Lung (tissue), 11 donors: ENCODE measurements at regions not wholly inside any gene's neighbourhood (a gene's known extent, or its start where the extent isn't known, plus 50 kb on each side); places are given as distances from the start of the nearest gene placed in this dataset.
A peak's percentile ranks its signal among the peaks of the same experiment; 100 is the strongest.

Experiments
- ATAC-seq: fragments of 200-7000 bp; cut with Tn5 transposase; one replicate; pipeline ENCODE4 v1.9.1; 2020; ENCODE audit warnings: moderate number of reproducible peaks; ENCODE audit not compliant: insufficient read depth, low FRiP score
- DNase-seq, 3 donors: peaks; one replicate each; pipeline ENCODE4 v3.0.0-alpha.2; 2013 to 2017
- H3K27ac ChIP-seq, 2 donors: one replicate each; pipeline ENCODE4 v1.5.1; 2013; ENCODE audit warnings: mild to moderate bottlenecking in 2 of 2, moderate library complexity in 2 of 2, control low read depth in 1 of 2, inconsistent platforms in 1 of 2, low read depth in 1 of 2, low read length in 1 of 2
- H3K27me3 ChIP-seq, 3 donors: one replicate each; pipeline ENCODE4 v1.5.1; 2013; ENCODE audit warnings: low read length in 2 of 3; ENCODE audit not compliant: control insufficient read depth in 3 of 3, insufficient read depth in 3 of 3
- H3K36me3 ChIP-seq, 4 donors: one replicate each; pipeline ENCODE4 v1.5.1; 2013; ENCODE audit warnings: low read length in 4 of 4, mild to moderate bottlenecking in 1 of 4, moderate library complexity in 1 of 4; ENCODE audit not compliant: control insufficient read depth in 4 of 4, insufficient read depth in 4 of 4
- H3K4me1 ChIP-seq, 5 donors: one replicate each; pipeline ENCODE4 v1.5.1; 2013; ENCODE audit warnings: low read length in 5 of 5, mild to moderate bottlenecking in 2 of 5, moderate library complexity in 1 of 5; ENCODE audit not compliant: control insufficient read depth in 5 of 5, insufficient read depth in 5 of 5
- H3K4me3 ChIP-seq: one replicate; pipeline ENCODE4 v1.5.1; 2013; ENCODE audit warnings: mild to moderate bottlenecking, control low read depth, moderate library complexity
- H3K9ac ChIP-seq, 2 donors: one replicate each; pipeline ENCODE4 v1.5.1; 2013; ENCODE audit warnings: low read length in 2 of 2, control low read depth in 1 of 2; ENCODE audit not compliant: insufficient read depth in 1 of 2
- H3K9me3 ChIP-seq, 4 donors: one replicate each; pipeline ENCODE4 v1.5.1; 2013; ENCODE audit warnings: low read length in 3 of 4, mild to moderate bottlenecking in 1 of 4, moderate library complexity in 1 of 4; ENCODE audit not compliant: control insufficient read depth in 4 of 4, insufficient read depth in 3 of 4
- WGBS, 2 donors: extraction: QIAGEN DNeasy Blood & Tissue Kit; methylation state at CpG; one replicate each; pipeline ENCODE4 v1.1.7; 2013; 5-methylcytosine and 5-hydroxymethylcytosine counted together
- TF ChIP-seq, protein P1 (sequence below): IDR thresholded peaks from 2 replicates; pipeline ENCODE4 v1.5.1; 2012; ENCODE audit warnings: mild to moderate bottlenecking; ENCODE audit errors: control extremely low read depth, extremely low read depth
- donor health status: control.
- donor health status: control.
- donor health status: Bipolar disorder and iron deficiency.
- donor health status: healthy.
- donor health status: DM: yes; HTN: yes; CAD: no.

DNA sequence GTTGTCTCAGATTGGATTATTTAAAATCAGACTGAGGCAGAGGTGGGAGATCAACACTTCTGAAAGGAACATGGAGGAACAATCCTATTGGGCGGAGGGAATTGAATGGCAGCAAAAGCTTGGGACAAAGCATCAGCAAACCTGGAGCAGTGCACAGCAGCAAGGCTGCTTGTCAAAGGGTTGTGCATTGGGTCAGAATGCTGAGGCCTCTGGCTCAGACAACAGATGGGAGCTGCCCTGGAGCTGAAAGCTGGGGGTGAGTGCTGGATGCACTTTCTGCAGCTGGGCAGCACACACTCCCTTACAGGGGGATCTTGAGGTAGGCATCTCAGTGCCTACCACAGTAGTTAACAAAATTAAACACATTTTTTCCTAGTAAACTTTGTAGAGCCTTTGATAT lies 634.4 kb upstream of the MMS22L start:
- Histone ChIP-seq H3K27ac (no peak overlapping the region), H3K9ac (no peak overlapping the region), H3K4me1 (no peaks in the 10 kb centered on the region), H3K9me3 (no peaks in the 10 kb centered on the region), H3K4me3 (no peak overlapping the region), H3K36me3 (no peaks in the 10 kb centered on the region), H3K27me3 (no peaks in the 10 kb centered on the region)
- DNase-seq (no peak), ATAC-seq (no peak)
- TF ChIP-seq, protein P1, sequence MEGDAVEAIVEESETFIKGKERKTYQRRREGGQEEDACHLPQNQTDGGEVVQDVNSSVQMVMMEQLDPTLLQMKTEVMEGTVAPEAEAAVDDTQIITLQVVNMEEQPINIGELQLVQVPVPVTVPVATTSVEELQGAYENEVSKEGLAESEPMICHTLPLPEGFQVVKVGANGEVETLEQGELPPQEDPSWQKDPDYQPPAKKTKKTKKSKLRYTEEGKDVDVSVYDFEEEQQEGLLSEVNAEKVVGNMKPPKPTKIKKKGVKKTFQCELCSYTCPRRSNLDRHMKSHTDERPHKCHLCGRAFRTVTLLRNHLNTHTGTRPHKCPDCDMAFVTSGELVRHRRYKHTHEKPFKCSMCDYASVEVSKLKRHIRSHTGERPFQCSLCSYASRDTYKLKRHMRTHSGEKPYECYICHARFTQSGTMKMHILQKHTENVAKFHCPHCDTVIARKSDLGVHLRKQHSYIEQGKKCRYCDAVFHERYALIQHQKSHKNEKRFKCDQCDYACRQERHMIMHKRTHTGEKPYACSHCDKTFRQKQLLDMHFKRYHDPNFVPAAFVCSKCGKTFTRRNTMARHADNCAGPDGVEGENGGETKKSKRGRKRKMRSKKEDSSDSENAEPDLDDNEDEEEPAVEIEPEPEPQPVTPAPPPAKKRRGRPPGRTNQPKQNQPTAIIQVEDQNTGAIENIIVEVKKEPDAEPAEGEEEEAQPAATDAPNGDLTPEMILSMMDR = no peak
- 95 to 97% methylated on average over 1 of the region's 1 CpG for WGBS, 2 donors

DNA sequence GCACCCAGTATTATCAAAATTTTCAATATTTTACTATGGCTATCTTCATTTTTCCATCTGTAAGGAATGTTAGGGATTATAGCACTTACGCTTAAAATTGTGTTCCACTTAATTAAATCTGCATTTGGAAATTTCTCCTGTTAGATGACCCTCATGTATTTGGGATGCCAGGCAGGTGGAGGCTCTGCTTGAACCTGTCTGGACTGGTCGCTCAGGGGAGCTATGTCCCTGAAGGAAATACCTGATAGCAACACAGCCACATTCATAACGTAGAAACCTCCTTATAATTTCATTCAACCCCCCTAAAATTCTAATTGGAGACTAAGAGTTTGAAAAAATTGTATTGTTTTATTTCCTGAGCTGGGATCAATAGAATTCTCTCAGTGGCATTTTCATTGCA lies 636.0 kb upstream of the MMS22L start:
- DNase-seq = no peak
- H3K9me3 ChIP-seq = no peaks in the 10 kb centered on the region

DNA sequence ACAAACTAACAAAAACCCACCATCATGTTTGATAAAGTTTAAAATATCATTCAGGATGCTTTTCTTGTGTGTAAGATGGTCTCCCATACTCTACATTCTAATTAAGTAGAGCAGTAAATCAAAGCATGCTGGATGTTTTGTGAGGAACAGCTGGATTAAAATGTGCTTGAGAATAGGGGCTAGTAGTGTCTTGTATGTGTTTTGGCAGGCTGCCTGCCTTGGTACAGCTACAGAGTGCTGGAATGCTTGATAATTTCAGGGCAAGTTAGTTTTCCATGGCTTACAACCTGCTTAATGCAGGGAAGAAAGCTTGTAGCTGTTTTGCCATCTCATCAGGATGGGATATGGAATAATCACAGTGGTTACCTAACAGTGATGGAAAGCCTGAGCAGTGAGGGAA lies 636.6 kb upstream of the MMS22L start:
- Histone ChIP-seq H3K27me3 (no peaks in the 10 kb centered on the region), H3K4me1 (no peaks in the 10 kb centered on the region), H3K4me3 (no peak overlapping the region), H3K9ac (no peak overlapping the region), H3K27ac (no peak overlapping the region), H3K9me3 (no peaks in the 10 kb centered on the region), H3K36me3 (no peaks in the 10 kb centered on the region)
- TF ChIP-seq, protein P1 = no peak
- peak in 2 of 3 donors; percentile 13 to 18 for DNase-seq
- no peak for ATAC-seq

More for the DNA sequence above, 636.0 kb upstream of the MMS22L start:
- H3K27ac ChIP-seq = no peak overlapping the region
- TF ChIP-seq, protein P1 = no peak
- no peaks in the 10 kb centered on the region for H3K27me3 ChIP-seq
- H3K4me1 ChIP-seq = no peaks in the 10 kb centered on the region
- 72 to 74% methylated on average over 3 of the region's 3 CpGs for WGBS, 2 donors
- no peak overlapping the region for H3K9ac ChIP-seq
- no peaks in the 10 kb centered on the region for H3K36me3 ChIP-seq
- no peak overlapping the region for H3K4me3 ChIP-seq
- no peak for ATAC-seq

DNA sequence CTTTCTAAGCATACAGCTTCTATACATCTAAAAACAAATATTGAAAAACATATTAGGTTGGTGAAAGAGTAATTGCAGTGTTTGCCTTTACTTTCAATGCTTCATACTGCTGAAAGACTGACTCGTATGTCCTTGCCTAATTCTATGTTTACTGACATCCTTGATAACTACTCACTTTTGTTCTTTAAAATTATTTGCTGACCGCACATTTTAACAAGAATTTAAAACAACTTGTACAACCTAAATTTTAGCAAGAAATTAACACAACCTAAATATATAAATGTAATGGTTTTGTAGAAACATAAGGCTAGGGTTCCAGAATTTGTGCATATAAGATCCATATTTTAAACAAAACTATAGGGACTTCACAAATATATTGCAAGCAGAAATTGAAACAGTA lies 640.2 kb upstream of the MMS22L start:
- H3K27ac ChIP-seq = no peak overlapping the region
- no peaks in the 10 kb centered on the region for H3K9me3 ChIP-seq
- no peak for DNase-seq
- TF ChIP-seq, protein P1 = no peak
- no peaks in the 10 kb centered on the region for H3K4me1 ChIP-seq
- no peak for ATAC-seq
- no peak overlapping the region for H3K4me3 ChIP-seq
- H3K9ac ChIP-seq = no peak overlapping the region
- no peaks in the 10 kb centered on the region for H3K36me3 ChIP-seq
- H3K27me3 ChIP-seq = no peaks in the 10 kb centered on the region
- WGBS, 2 donors = 62 to 77% methylated on average over 2 of the region's 2 CpGs
